SK-N-SH treated with all-trans-retinoic acid at 6 μM for 48 hours (cell line): ENCODE measurements at regions not wholly inside any gene's neighbourhood (a gene's known extent, or its start where the extent isn't known, plus 50 kb on each side); places are given as distances from the start of the nearest gene placed in this dataset.

Experiments used
- ATAC-seq: fragments of 200-7000 bp; cut with Tn5 transposase; 3 replicates; pipeline ENCODE4 v1.9.1; 2020; ENCODE audit warnings: mild to moderate bottlenecking, moderate library complexity
- ARNTL ChIP-seq: fragments of 450-650 bp; formaldehyde crosslinking; IDR thresholded peaks from 2 replicates; pipeline ENCODE4 v1.5.0; 2020; ENCODE audit warnings: low read depth, mild to moderate bottlenecking, moderate library complexity, borderline replicate concordance
- BACH2 ChIP-seq: fragments of 250-450 bp; sonication (Bioruptor Pico); IDR thresholded peaks from 2 replicates; pipeline ENCODE4 v1.9.0; 2021; ENCODE audit warnings: mild to moderate bottlenecking, borderline replicate concordance
- CSDC2 ChIP-seq: fragments of 250-450 bp; sonication (Bioruptor Pico); IDR thresholded peaks from 2 replicates; pipeline ENCODE4 v1.5.0; 2020; ENCODE audit warnings: mild to moderate bottlenecking, moderate library complexity
- ESRRG ChIP-seq: fragments of 250-450 bp; sonication (Bioruptor Pico); IDR thresholded peaks from 2 replicates; pipeline ENCODE4 v1.6.1; 2021; ENCODE audit warnings: mild to moderate bottlenecking
- GLIS3 ChIP-seq: fragments of 250-450 bp; sonication (Bioruptor Pico); IDR thresholded peaks from 2 replicates; pipeline ENCODE4 v1.5.0; 2020; ENCODE audit warnings: mild to moderate bottlenecking, moderate library complexity
- ISL1 ChIP-seq: fragments of 250-450 bp; sonication (Bioruptor Pico); IDR thresholded peaks from 2 replicates; pipeline ENCODE4 v2.1.2; 2022; ENCODE audit warnings: mild to moderate bottlenecking, moderate library complexity
- OSR1 ChIP-seq: fragments of 250-450 bp; sonication (Bioruptor Pico); IDR thresholded peaks from 2 replicates; pipeline ENCODE4 v1.8.0; 2022; ENCODE audit warnings: moderate library complexity, mild to moderate bottlenecking, inconsistent platforms
- PPARA ChIP-seq: fragments of 250-450 bp; sonication (Bioruptor Pico); IDR thresholded peaks from 2 replicates; pipeline ENCODE4 v1.5.0; 2020; ENCODE audit warnings: mild to moderate bottlenecking, borderline replicate concordance
- RARB ChIP-seq: fragments of 250-450 bp; sonication (Bioruptor Pico); IDR thresholded peaks from 2 replicates; pipeline ENCODE4 v1.8.0; 2021; ENCODE audit warnings: mild to moderate bottlenecking, moderate library complexity
- SNAI2 ChIP-seq: fragments of 250-450 bp; sonication (Bioruptor Pico); IDR thresholded peaks from 2 replicates; pipeline ENCODE4 v1.5.0; 2020; ENCODE audit warnings: mild to moderate bottlenecking, moderate library complexity
- TCF4 ChIP-seq: fragments of 250-450 bp; sonication (Bioruptor Pico); IDR thresholded peaks from 2 replicates; pipeline ENCODE4 v1.8.0; 2021; ENCODE audit warnings: mild to moderate bottlenecking, moderate library complexity, borderline replicate concordance
- ZC3H10 ChIP-seq: fragments of 250-450 bp; sonication (Bioruptor Pico); IDR thresholded peaks from 2 replicates; pipeline ENCODE4 v1.5.1; 2021; ENCODE audit warnings: mild to moderate bottlenecking, moderate library complexity
- ZFP3 ChIP-seq: fragments of 250-450 bp; sonication (Bioruptor Pico); IDR thresholded peaks from 2 replicates; pipeline ENCODE4 v1.5.0; 2020; ENCODE audit warnings: mild to moderate bottlenecking, moderate library complexity
- ZFP30 ChIP-seq: fragments of 450-650 bp; formaldehyde crosslinking; IDR thresholded peaks from 2 replicates; pipeline ENCODE4 v1.5.0; 2022; ENCODE audit warnings: mild to moderate bottlenecking, moderate library complexity
- ZNF8 ChIP-seq: fragments of 450-650 bp; formaldehyde crosslinking; IDR thresholded peaks from 2 replicates; pipeline ENCODE4 v1.5.0; 2020; ENCODE audit warnings: mild to moderate bottlenecking, moderate library complexity
- TF ChIP-seq, protein P1 (sequence below): fragments of 250-450 bp; sonication (Bioruptor Pico); IDR thresholded peaks from 2 replicates; pipeline ENCODE4 v1.5.1; 2021; ENCODE audit warnings: mild to moderate bottlenecking, moderate library complexity
- TF ChIP-seq, protein P2 (sequence below): fragments of 250-450 bp; sonication (Bioruptor Pico); IDR thresholded peaks from 2 replicates; pipeline ENCODE4 v1.8.0; 2021; ENCODE audit warnings: low read depth, mild to moderate bottlenecking, moderate library complexity, borderline replicate concordance
- TF ChIP-seq, protein P3 (sequence below): fragments of 250-450 bp; sonication (Bioruptor Pico); IDR thresholded peaks from 2 replicates; pipeline ENCODE4 v1.5.0; 2020; ENCODE audit warnings: mild to moderate bottlenecking, moderate library complexity

- TF ChIP-seq, protein P1, sequence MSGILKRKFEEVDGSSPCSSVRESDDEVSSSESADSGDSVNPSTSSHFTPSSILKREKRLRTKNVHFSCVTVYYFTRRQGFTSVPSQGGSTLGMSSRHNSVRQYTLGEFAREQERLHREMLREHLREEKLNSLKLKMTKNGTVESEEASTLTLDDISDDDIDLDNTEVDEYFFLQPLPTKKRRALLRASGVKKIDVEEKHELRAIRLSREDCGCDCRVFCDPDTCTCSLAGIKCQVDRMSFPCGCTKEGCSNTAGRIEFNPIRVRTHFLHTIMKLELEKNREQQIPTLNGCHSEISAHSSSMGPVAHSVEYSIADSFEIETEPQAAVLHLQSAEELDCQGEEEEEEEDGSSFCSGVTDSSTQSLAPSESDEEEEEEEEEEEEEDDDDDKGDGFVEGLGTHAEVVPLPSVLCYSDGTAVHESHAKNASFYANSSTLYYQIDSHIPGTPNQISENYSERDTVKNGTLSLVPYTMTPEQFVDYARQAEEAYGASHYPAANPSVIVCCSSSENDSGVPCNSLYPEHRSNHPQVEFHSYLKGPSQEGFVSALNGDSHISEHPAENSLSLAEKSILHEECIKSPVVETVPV (CRISPR knock-in tag) = no peak
- no peak for TF ChIP-seq ESRRG
Measured at GRCh38 chr2:8414946-8415879, 266.6 kb upstream of the ID2 start (continued).

DNA sequence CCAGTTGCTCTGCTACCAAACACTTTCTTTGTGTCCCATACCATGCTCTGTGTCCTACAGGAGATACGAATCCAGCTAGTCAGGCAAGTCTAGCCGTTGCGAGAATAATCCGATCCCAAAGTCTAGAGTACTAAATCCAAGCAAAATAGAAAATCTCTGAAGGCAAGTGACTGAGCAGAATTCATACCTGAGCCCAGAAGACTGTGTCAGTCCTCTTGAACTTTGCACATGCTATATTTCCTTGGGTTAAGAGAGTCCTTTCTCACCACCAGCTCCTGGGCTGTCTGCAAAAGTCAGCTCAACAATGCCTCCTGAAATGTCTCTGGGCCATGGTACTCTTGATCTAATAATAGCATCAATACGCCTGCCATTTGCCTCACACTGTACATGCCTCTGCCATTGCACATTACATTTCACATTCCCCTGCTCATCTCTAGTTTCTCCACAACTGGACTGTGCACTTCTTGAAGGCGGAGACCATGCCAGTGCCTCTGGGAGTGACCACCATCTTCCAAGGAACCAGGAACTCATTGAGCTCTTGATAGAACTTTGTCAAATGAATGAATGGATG is 265.8 kb upstream of the ID2 start:
- TF ChIP-seq, protein P2, sequence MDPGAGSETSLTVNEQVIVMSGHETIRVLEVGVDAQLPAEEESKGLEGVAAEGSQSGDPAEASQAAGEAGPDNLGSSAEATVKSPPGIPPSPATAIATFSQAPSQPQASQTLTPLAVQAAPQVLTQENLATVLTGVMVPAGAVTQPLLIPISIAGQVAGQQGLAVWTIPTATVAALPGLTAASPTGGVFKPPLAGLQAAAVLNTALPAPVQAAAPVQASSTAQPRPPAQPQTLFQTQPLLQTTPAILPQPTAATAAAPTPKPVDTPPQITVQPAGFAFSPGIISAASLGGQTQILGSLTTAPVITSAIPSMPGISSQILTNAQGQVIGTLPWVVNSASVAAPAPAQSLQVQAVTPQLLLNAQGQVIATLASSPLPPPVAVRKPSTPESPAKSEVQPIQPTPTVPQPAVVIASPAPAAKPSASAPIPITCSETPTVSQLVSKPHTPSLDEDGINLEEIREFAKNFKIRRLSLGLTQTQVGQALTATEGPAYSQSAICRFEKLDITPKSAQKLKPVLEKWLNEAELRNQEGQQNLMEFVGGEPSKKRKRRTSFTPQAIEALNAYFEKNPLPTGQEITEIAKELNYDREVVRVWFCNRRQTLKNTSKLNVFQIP (CRISPR knock-in tag) = no peak
- TF ChIP-seq, protein P1 (CRISPR knock-in tag) = no peak
- no peak for TF ChIP-seq GLIS3 (CRISPR knock-in tag)
- TF ChIP-seq BACH2 (CRISPR knock-in tag) = no peak
- no peak for TF ChIP-seq ARNTL (CRISPR knock-in tag)
- TF ChIP-seq, protein P3, sequence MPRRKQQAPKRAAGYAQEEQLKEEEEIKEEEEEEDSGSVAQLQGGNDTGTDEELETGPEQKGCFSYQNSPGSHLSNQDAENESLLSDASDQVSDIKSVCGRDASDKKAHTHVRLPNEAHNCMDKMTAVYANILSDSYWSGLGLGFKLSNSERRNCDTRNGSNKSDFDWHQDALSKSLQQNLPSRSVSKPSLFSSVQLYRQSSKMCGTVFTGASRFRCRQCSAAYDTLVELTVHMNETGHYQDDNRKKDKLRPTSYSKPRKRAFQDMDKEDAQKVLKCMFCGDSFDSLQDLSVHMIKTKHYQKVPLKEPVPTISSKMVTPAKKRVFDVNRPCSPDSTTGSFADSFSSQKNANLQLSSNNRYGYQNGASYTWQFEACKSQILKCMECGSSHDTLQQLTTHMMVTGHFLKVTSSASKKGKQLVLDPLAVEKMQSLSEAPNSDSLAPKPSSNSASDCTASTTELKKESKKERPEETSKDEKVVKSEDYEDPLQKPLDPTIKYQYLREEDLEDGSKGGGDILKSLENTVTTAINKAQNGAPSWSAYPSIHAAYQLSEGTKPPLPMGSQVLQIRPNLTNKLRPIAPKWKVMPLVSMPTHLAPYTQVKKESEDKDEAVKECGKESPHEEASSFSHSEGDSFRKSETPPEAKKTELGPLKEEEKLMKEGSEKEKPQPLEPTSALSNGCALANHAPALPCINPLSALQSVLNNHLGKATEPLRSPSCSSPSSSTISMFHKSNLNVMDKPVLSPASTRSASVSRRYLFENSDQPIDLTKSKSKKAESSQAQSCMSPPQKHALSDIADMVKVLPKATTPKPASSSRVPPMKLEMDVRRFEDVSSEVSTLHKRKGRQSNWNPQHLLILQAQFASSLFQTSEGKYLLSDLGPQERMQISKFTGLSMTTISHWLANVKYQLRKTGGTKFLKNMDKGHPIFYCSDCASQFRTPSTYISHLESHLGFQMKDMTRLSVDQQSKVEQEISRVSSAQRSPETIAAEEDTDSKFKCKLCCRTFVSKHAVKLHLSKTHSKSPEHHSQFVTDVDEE = no peak
- TF ChIP-seq PPARA = no peak
- no peak for TF ChIP-seq SNAI2 (CRISPR knock-in tag)

GRCh38 chr2:8416849-8417832 is 264.7 kb upstream of the ID2 start:
- ATAC-seq = no peak
- TF ChIP-seq OSR1 (CRISPR knock-in tag) = no peak
- TF ChIP-seq, protein P1 (CRISPR knock-in tag) = no peak
- TF ChIP-seq ZC3H10 (CRISPR knock-in tag) = no peak
- no peak for TF ChIP-seq GLIS3 (CRISPR knock-in tag)
- no peak for TF ChIP-seq ARNTL (CRISPR knock-in tag)
- TF ChIP-seq, protein P2 (CRISPR knock-in tag) = no peak
- no peak for TF ChIP-seq TCF4 (CRISPR knock-in tag)
- TF ChIP-seq ISL1 (CRISPR knock-in tag) = no peak
- no peak for TF ChIP-seq ZFP3 (CRISPR knock-in tag)
- TF ChIP-seq ESRRG = no peak
- no peak for TF ChIP-seq SNAI2 (CRISPR knock-in tag)
- TF ChIP-seq CSDC2 (CRISPR knock-in tag) = no peak
- TF ChIP-seq, protein P3 = no peak
- TF ChIP-seq ZFP30 = no peak
- no peak for TF ChIP-seq RARB (CRISPR knock-in tag)
- no peak for TF ChIP-seq BACH2 (CRISPR knock-in tag)
- no peak for TF ChIP-seq ZNF8 (CRISPR knock-in tag)

More for the DNA sequence above, 265.8 kb upstream of the ID2 start:
- no peak; the same call in 2 of the 3 replicates for ATAC-seq
